MM.1S (cell line): ENCODE measurements at regions not wholly inside any gene's neighbourhood (a gene's known extent, or its start where the extent isn't known, plus 50 kb on each side); places are given as distances from the start of the nearest gene placed in this dataset.

Source experiments
- DNase-seq: peaks from one replicate; pipeline ENCODE4 v3.0.0-alpha.2; 2015
- H2AFZ ChIP-seq: fragments of 300-600 bp; sonication (generic); 2 replicates; pipeline ENCODE4 v1.6.0; 2016; ENCODE audit warnings: antibody characterized with exemption, low read length
- H3F3A ChIP-seq: fragments of 300-600 bp; sonication (generic); 2 replicates; pipeline ENCODE4 v1.6.1; 2016; ENCODE audit warnings: mild to moderate bottlenecking, antibody characterized with exemption, low read length, moderate library complexity, mixed read lengths; ENCODE audit not compliant: insufficient read depth
- H3K27ac ChIP-seq: fragments of 300-600 bp; sonication (generic); 2 replicates; pipeline ENCODE4 v1.5.1; 2016; ENCODE audit warnings: mild to moderate bottlenecking, low read length
- H3K27me3 ChIP-seq: fragments of 300-600 bp; sonication (generic); replicated peaks from 2 replicates; pipeline ENCODE4 v1.6.0; 2016; ENCODE audit warnings: low read length; ENCODE audit not compliant: insufficient read depth
- H3K36me3 ChIP-seq: fragments of 300-600 bp; sonication (generic); replicated peaks from 2 replicates; pipeline ENCODE4 v1.6.1; 2016; ENCODE audit warnings: mild to moderate bottlenecking, low read length, mixed read lengths; ENCODE audit not compliant: insufficient read depth
- H3K4me1 ChIP-seq: fragments of 300-600 bp; sonication (generic); 2 replicates; pipeline ENCODE4 v1.6.1; 2016; ENCODE audit warnings: low read length, mixed read lengths
- H3K4me2 ChIP-seq: fragments of 300-600 bp; sonication (generic); 2 replicates; pipeline ENCODE4 v1.6.0; 2016; ENCODE audit warnings: low read depth, low read length
- H3K4me3 ChIP-seq: fragments of 300-600 bp; sonication (generic); 2 replicates; pipeline ENCODE4 v1.5.1; 2016; ENCODE audit warnings: low read length, mixed read lengths
- H3K79me2 ChIP-seq: fragments of 300-600 bp; sonication (generic); 2 replicates; pipeline ENCODE4 v1.6.1; 2016; ENCODE audit warnings: mixed run types, low read length, mixed read lengths
- H3K9ac ChIP-seq: fragments of 300-600 bp; sonication (generic); 2 replicates; pipeline ENCODE4 v1.6.1; 2016; ENCODE audit warnings: low read length, mixed read lengths
- H3K9me2 ChIP-seq: fragments of 300-600 bp; sonication (generic); replicated peaks from 2 replicates; pipeline ENCODE4 v1.6.1; 2016; ENCODE audit warnings: mild to moderate bottlenecking, low read length, mixed read lengths; ENCODE audit not compliant: insufficient read depth
- H3K9me3 ChIP-seq: fragments of 300-600 bp; sonication (generic); replicated peaks from 2 replicates; pipeline ENCODE4 v1.6.1; 2016; ENCODE audit warnings: mild to moderate bottlenecking, low read length, mixed read lengths; ENCODE audit not compliant: insufficient read depth
- H4K20me1 ChIP-seq: fragments of 300-600 bp; sonication (generic); 2 replicates; pipeline ENCODE4 v1.6.1; 2016; ENCODE audit warnings: mild to moderate bottlenecking, low read length, moderate library complexity, mixed read lengths; ENCODE audit not compliant: insufficient read depth
- CTCF ChIP-seq: fragments of 300-600 bp; sonication (generic); IDR thresholded peaks from 2 replicates; pipeline ENCODE4 v1.5.1; 2016; ENCODE audit warnings: antibody characterized with exemption, low read length, mixed read lengths
- EZH2 ChIP-seq: fragments of 300-600 bp; sonication (generic); optimal IDR thresholded peaks from 2 replicates; pipeline ENCODE3; 2017; ENCODE audit warnings: low read depth, mild to moderate bottlenecking, antibody characterized with exemption, low read length, mixed read lengths
- EZH2phosphoT487 ChIP-seq: fragments of 300-600 bp; sonication (generic); IDR thresholded peaks from 2 replicates; pipeline ENCODE4 v1.6.1; 2018; ENCODE audit warnings: antibody characterized with exemption, low read length

GRCh38 chr11:29187215-29187614 is 829.6 kb downstream of the KCNA4 start:
- Histone ChIP-seq H4K20me1 (no peaks in the 10 kb centered on the region), H3K27me3 (no peaks in the 10 kb centered on the region), H3K27ac (no peak overlapping the region), H2AFZ (no peak overlapping the region), H3K36me3 (no peaks in the 10 kb centered on the region), H3F3A (no peaks in the 10 kb centered on the region), H3K9me3 (no peaks in the 10 kb centered on the region), H3K4me1 (no peaks in the 10 kb centered on the region), H3K79me2 (no peaks in the 10 kb centered on the region), H3K9me2 (no peaks in the 10 kb centered on the region), H3K4me3 (no peak overlapping the region), H3K9ac (no peak overlapping the region), H3K4me2 (no peak overlapping the region)
- no peak for TF ChIP-seq CTCF
- TF ChIP-seq EZH2 = no peak
- TF ChIP-seq EZH2phosphoT487 = no peak
- no peak for DNase-seq

- H3K4me1 ChIP-seq = no peaks in the 10 kb centered on the region
- no peak for DNase-seq
- H3K9me3 ChIP-seq = no peaks in the 10 kb centered on the region
- TF ChIP-seq EZH2phosphoT487 (no peak), CTCF (no peak), EZH2 (no peak)
- no peaks in the 10 kb centered on the region for H3K27me3 ChIP-seq
- no peak overlapping the region for H3K9ac ChIP-seq
- H4K20me1 ChIP-seq = no peaks in the 10 kb centered on the region
- H3F3A ChIP-seq = no peaks in the 10 kb centered on the region
- no peaks in the 10 kb centered on the region for H3K36me3 ChIP-seq
- H3K4me3 ChIP-seq = no peak overlapping the region
- H3K27ac ChIP-seq = no peak overlapping the region
- no peak overlapping the region for H2AFZ ChIP-seq
- H3K79me2 ChIP-seq = no peaks in the 10 kb centered on the region
- no peak overlapping the region for H3K4me2 ChIP-seq
- no peaks in the 10 kb centered on the region for H3K9me2 ChIP-seq
Observed at GRCh38 chr11:29184939-29185890, 831.6 kb downstream of the KCNA4 start.

- no peak overlapping the region for H3K4me2 ChIP-seq
- no peak for DNase-seq
- H3K4me3 ChIP-seq = no peak overlapping the region
- H3F3A ChIP-seq = no peaks in the 10 kb centered on the region
- H4K20me1 ChIP-seq = no peaks in the 10 kb centered on the region
- H3K36me3 ChIP-seq = no peaks in the 10 kb centered on the region
- TF ChIP-seq CTCF = no peak
- no peak for TF ChIP-seq EZH2phosphoT487
- TF ChIP-seq EZH2 = no peak
- no peaks in the 10 kb centered on the region for H3K9me2 ChIP-seq
- no peak overlapping the region for H2AFZ ChIP-seq
- H3K4me1 ChIP-seq = no peaks in the 10 kb centered on the region
- no peaks in the 10 kb centered on the region for H3K9me3 ChIP-seq
- H3K27ac ChIP-seq = no peak overlapping the region
- no peak overlapping the region for H3K9ac ChIP-seq
- no peaks in the 10 kb centered on the region for H3K79me2 ChIP-seq
- no peaks in the 10 kb centered on the region for H3K27me3 ChIP-seq
Observed at GRCh38 chr11:29183301-29183700, 833.5 kb downstream of the KCNA4 start.
